ENCODE measurements at regions not wholly inside any gene's neighbourhood (a gene's known extent, or its start where the extent isn't known, plus 50 kb on each side); places are given as distances from the start of the nearest gene placed in this dataset.

DNA sequence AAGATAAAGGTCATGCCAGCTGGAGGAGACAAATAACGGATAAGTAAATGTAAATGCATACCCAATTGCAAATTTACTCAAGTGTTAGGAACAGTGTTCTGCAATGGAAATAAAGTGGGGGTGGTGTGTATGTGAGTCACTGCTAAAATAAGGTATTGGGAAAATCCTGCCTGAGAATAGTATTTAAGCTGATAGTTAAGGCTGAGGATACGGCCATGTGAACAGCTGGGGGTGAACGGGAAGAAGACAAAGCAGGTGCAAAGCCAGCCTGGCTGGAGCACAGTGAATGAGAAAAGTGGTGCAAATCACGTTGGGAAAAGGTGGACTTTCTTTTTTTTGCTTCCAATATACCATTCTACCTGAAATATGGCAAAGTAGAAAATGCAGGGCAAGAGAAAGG, 242.4 kb upstream of the SLC10A2 start:
- FAIRE-seq (no peak), DNase-seq (ENCODE audit: low read depth in 1 of 2, low spot score in 2 of 2) (no peak)
- H2AFZ ChIP-seq (ENCODE audit: low read length) = no peak overlapping the region
- no peaks in the 10 kb centered on the region for H3K79me1 ChIP-seq (ENCODE audit: low read depth, low read length)
- no peak overlapping the region for H3K56ac ChIP-seq (replicated peaks; ENCODE audit: insufficient read length, low read depth, low read length)
- H3K4ac ChIP-seq (replicated peaks; ENCODE audit: insufficient read length, low read depth, low read length) = no peak overlapping the region
- CTCF ChIA-PET (ENCODE audit: partially characterized antibody) = no interaction called here
- no peaks in the 10 kb centered on the region for H4K20me1 ChIP-seq (replicated peaks in 1 of 2; ENCODE audit: control insufficient read depth in 1 of 2, insufficient read depth in 2 of 2, low read length in 2 of 2)
- no peaks in the 10 kb centered on the region for H3K4me1 ChIP-seq (replicated peaks in 1 of 4; ENCODE audit: control insufficient read depth in 3 of 4, insufficient read depth in 4 of 4, low read length in 3 of 4)
- H3K27me3 ChIP-seq (replicated peaks in 1 of 4; ENCODE audit: control insufficient read depth in 3 of 4, extremely low read depth in 1 of 4, insufficient read depth in 3 of 4, low read length in 3 of 4) = no peaks in the 10 kb centered on the region
- no peak overlapping the region for H2BK20ac ChIP-seq (ENCODE audit: low read length)
- no peaks in the 10 kb centered on the region for H3K9me3 ChIP-seq (ENCODE audit: insufficient read depth in 2 of 2, low read depth in 1 of 2, low read length in 1 of 2)
- no peak overlapping the region for H3K14ac ChIP-seq (ENCODE audit: insufficient read length)
- no peaks in the 10 kb centered on the region for H3K36me3 ChIP-seq (ENCODE audit: control insufficient read depth in 2 of 4, insufficient read depth in 4 of 4, low read length in 3 of 4)
- H3K9ac ChIP-seq (replicated peaks in 1 of 4; ENCODE audit: extremely low read depth in 1 of 4, low read depth in 3 of 4, low read length in 3 of 4) = no peak overlapping the region
- H3K4me2 ChIP-seq (ENCODE audit: insufficient read depth in 1 of 2, low read depth in 2 of 2, low read length in 2 of 2) = no peak overlapping the region
- no peak overlapping the region for H4K8ac ChIP-seq (ENCODE audit: extremely low read depth, insufficient read depth, low read length)
- no peak overlapping the region for H4K91ac ChIP-seq (replicated peaks; ENCODE audit: insufficient read length, low read length)
- no peak for TF ChIP-seq KDM4A (IDR thresholded peaks at IDR 0.05; ENCODE audit: low read depth, low read length, severe bottlenecking)
- no peak for TF ChIP-seq EP300 (IDR thresholded peaks at IDR 0.05; ENCODE audit: borderline replicate concordance in 1 of 2, low read depth in 2 of 2, low read length in 2 of 2)
- TF ChIP-seq FOSL1 (IDR thresholded peaks at IDR 0.05; ENCODE audit: insufficient read depth, low read depth, low read length) = no peak
- no peak for TF ChIP-seq RXRA (IDR thresholded peaks at IDR 0.05; ENCODE audit: insufficient read depth, low read depth, low read length)
- no peak for TF ChIP-seq CHD1 (IDR thresholded peaks at IDR 0.05; ENCODE audit: low read depth, low read length)
- no peak overlapping the region for H3K23ac ChIP-seq (ENCODE audit: insufficient read length)
- H3K4me3 ChIP-seq (ENCODE audit: extremely low read depth in 1 of 4, insufficient read depth in 2 of 4, low read depth in 3 of 4, low read length in 4 of 4) = no peak overlapping the region
- H2BK15ac ChIP-seq (ENCODE audit: low read length) = no peak overlapping the region
- H3K18ac ChIP-seq (ENCODE audit: extremely low read depth, low read length) = no peak overlapping the region
- no peak overlapping the region for H2BK120ac ChIP-seq (replicated peaks; ENCODE audit: low read depth, low read length)
- no peak overlapping the region for H2BK12ac ChIP-seq (ENCODE audit: low read depth, low read length)
- no peak overlapping the region for H4K5ac ChIP-seq (ENCODE audit: insufficient read length, low read depth, low read length)
- H2AK5ac ChIP-seq (ENCODE audit: low read depth, low read length) = no peak overlapping the region
- H2BK5ac ChIP-seq (ENCODE audit: low read depth, low read length) = no peak overlapping the region
- H3K27ac ChIP-seq (ENCODE audit: low read depth, low read length) = no peak overlapping the region
- POLR2A ChIA-PET (ENCODE audit: partially characterized antibody) = no interaction called here
- 96% methylated on average over 4 of the region's 4 CpGs; no CpG with 5 or more reads in 1 of the 2 experiments for WGBS, 2 experiments (ENCODE audit: extremely low coverage in 1 of 2, insufficient coverage in 1 of 2, insufficient read length in 1 of 2, insufficient replicate concordance in 2 of 2, low coverage in 1 of 2, low lambda C conversion rate in 2 of 2, missing lambda C conversion rate in 1 of 2)
- H3K23me2 ChIP-seq (ENCODE audit: low read depth, low read length) = no peaks in the 10 kb centered on the region; the same call in 1 of the 2 replicates
- H3K79me2 ChIP-seq (ENCODE audit: control insufficient read depth in 1 of 2, insufficient read depth in 2 of 2, low read length in 2 of 2) = no peaks in the 10 kb centered on the region
